LHCN-M2 (cell line): ENCODE measurements at regions not wholly inside any gene's neighbourhood (a gene's known extent, or its start where the extent isn't known, plus 50 kb on each side); places are given as distances from the start of the nearest gene placed in this dataset.

Experiments used
- DNase-seq: peaks from one replicate; pipeline ENCODE4 v3.0.0-alpha.2; 2012; ENCODE audit warnings: low read depth

- DNase-seq = no peak
Observed at GRCh38 chr1:233516732-233517131, 97.2 kb upstream of the KCNK1 start.

GRCh38 chr1:233518344-233518743 lies 95.6 kb upstream of the KCNK1 start:
- DNase-seq = no peak

DNA sequence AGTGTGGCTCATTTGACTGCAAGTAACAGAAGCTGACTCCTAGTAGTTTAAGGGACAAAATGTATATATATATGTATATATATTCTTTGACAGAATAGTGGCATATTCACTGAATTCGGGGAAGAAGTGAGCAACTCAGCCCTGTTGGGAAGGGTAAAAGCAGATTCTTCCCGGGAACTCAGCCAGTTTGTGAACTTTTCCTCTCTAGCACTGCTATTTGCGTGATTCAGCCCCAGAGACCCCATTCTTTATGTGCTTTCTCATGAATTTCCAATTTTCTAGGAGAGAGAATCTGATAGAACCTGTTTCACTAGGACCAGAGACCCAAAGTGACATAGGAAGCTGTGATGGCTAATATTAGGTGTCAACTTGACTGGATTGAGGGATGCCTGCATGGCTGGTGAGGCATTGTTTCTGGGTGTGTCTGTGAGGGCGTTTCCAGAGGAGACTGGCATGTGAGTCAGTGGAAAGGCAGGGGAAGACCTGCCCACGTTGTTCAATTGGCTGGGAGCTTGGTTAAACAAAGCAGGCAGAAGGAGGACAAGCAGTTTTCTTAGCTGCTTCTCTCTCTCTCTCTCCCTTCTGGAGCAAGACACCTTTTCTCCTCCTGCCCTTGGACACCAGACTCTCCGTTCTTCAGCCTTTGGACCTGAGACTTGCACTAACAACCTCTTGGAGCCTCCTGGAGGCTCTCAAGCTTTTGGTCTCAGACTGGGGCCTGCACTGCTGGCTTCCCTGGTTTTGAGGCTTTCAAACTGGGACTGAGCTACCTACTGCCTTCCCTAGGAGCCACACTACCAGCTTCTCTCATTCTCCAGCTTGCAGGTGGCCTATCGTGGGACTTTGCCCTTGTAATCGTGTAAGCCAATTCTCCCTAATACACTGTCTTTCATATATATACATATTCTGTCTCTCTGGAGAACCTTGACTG lies 93.4 kb upstream of the KCNK1 start:
- DNase-seq = no peak

DNA sequence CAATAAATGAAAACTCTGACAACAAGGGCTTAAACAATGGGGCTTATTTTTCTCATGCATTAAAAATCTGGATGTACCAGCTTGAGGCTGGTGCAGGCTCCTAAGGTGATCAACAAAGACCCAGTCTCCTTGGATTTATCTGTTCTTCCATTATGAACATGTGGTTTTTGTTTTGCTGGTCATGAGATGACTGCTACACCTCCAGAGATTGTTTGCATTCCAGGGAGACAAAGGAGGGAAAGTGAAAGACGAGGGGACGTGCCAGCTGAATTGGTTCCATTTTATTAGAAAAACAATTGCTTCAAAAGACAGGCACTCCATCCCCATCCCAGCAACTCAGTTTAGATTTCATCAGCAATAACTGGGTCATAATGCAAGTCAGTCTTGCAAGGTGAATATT lies 90.9 kb upstream of the KCNK1 start:
- no peak for DNase-seq

- DNase-seq = no peak
Observed at GRCh38 chr1:233527818-233528217, 86.1 kb upstream of the KCNK1 start.

- no peak for DNase-seq
Observed at GRCh38 chr1:233530665-233531386, 83.1 kb upstream of the KCNK1 start.

GRCh38 chr1:233540816-233541215 lies 73.1 kb upstream of the KCNK1 start:
- DNase-seq = no peak

GRCh38 chr1:233543338-233544255 lies 70.3 kb upstream of the KCNK1 start:
- DNase-seq = peak; percentile 12

GRCh38 chr1:233544304-233544703 lies 69.6 kb upstream of the KCNK1 start:
- no peak for DNase-seq

GRCh38 chr1:233547726-233548125 lies 66.2 kb upstream of the KCNK1 start:
- DNase-seq = no peak

- DNase-seq = no peak
Observed at GRCh38 chr1:233549404-233549803, 64.5 kb upstream of the KCNK1 start.

GRCh38 chr1:233549917-233550316 lies 64.0 kb upstream of the KCNK1 start:
- DNase-seq = no peak

DNA sequence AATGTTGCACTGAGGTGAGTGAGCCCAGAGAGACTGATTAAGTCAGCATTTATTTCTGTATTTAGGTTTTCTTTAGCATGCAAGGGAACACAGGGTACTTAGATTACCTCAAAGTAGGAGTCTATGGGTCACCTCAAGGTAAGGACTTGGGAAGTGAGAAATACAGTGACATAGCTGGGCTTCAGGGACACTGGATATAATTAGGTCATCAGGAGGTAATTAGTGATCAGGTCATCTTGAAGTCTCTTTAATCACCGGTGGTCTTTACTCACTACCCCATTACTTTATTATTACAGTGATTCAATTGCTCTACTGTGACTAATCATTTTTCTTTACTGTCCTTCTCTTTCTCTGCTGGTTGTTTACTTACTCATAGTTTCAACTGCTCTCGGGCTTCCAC lies 59.9 kb upstream of the KCNK1 start:
- DNase-seq = no peak

- no peak for DNase-seq
Observed at GRCh38 chr1:233561708-233562426, 52.0 kb upstream of the KCNK1 start.
